GM13977 (cell line): ENCODE measurements at regions not wholly inside any gene's neighbourhood (a gene's known extent, or its start where the extent isn't known, plus 50 kb on each side); places are given as distances from the start of the nearest gene placed in this dataset.
A peak's percentile ranks its signal among the peaks of the same experiment; 100 is the strongest.

Source experiments
- DNase-seq: peaks from one replicate; pipeline ENCODE4 v3.0.0; 2012; ENCODE audit warnings: low spot score
- CTCF ChIP-seq: IDR thresholded peaks from 2 replicates; pipeline ENCODE4 v1.5.1; 2012; ENCODE audit warnings: mild to moderate bottlenecking, control low read depth; ENCODE audit not compliant: insufficient read depth; ENCODE audit errors: extremely low read depth, missing control alignments
- in situ Hi-C: fragments of 300-500 bp; cut with MboI; formaldehyde crosslinking; loops from one replicate; pipeline ENCODE4 v1.12.0; 2022; ENCODE audit warnings: low sequenced_read_pairs, low pct_unique_long_range_greater_than_20kb, mixed read lengths, inconsistent platforms; ENCODE audit not compliant: unreplicated experiment

- DNase-seq, result peak; percentile 15
- no peak for TF ChIP-seq CTCF
- in situ Hi-C loops, result no loop called here
Observed at GRCh38 chr3:186476044-186476468, 68.1 kb downstream of the CRYGS start.

GRCh38 chr3:186473166-186473565 is 71.0 kb downstream of the CRYGS start:
- TF ChIP-seq CTCF, result no peak
- DNase-seq, result no peak
- in situ Hi-C loops, result no loop called here

DNA sequence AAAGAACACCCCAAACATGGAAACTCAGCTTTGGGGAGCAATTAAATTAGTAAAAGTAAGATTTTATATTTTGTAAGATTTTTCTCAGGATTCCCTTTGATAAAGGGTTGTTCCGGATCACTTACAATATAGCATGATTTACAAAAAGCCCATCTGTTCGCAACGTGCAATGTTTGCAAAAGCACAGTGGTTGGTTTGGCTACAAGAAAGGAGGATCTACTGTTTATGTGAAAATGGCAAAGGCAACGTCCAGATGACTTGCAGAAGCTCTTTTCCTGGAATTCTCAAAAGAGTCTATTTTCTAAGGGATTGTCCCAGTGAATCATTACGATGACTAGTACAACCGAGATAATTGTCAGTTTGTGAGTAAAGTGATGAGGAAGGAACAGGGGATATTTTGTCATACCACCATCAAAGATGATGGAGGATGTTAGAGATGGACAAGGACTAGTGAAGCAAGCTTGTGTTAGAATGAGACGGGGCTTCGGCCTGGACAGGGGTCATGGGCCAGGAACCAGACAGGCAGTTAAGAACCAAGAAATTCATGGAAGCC is 71.6 kb downstream of the CRYGS start:
- no peak for DNase-seq
- no peak for TF ChIP-seq CTCF
- in situ Hi-C loops, result no loop called here

DNA sequence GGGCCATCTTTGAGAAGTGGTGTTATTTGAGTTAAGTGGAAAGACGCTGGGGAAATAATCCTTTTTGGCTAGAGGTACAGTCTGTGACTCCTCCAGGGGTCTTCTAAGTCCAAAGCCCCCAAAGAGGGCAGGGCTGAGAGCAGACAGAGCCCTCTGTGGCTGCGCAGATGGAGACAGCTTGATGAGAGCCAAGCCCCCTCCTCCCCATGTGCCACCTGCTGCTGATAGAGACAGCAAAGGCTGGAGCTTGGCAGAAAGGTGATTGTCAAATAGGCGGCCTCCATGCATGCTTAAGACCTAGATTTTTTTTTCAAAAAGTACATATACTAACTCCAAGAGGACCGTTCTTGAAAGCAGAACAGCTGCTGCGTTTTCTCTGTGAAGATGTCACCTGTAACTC is 72.4 kb downstream of the CRYGS start:
- TF ChIP-seq CTCF, result no peak
- in situ Hi-C loops, result no loop called here
- no peak for DNase-seq

GRCh38 chr3:186469525-186469924 is 74.7 kb downstream of the CRYGS start:
- in situ Hi-C loops, result no loop called here
- no peak for DNase-seq
- no peak for TF ChIP-seq CTCF

DNA sequence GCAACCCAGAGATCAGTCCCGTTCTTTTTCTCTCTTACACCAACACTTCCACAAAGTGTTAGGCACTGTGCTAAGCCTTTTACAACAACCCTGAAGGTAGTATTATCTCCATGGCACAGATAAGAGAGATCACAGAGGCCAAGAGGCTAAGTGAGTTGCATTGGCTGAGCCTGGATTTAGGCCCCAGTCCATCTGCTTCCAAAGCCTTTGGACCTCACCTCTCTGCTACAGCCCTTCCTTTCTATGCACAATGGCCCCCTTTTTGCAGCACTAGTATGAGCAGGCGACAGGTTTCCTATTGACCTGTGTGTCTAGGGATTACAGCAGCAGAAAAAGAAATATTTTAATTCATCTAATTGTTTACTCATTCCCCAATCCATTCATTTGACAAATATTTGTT is 76.2 kb downstream of the CRYGS start:
- TF ChIP-seq CTCF, result no peak
- DNase-seq, result no peak
- in situ Hi-C loops, result no loop called here

DNA sequence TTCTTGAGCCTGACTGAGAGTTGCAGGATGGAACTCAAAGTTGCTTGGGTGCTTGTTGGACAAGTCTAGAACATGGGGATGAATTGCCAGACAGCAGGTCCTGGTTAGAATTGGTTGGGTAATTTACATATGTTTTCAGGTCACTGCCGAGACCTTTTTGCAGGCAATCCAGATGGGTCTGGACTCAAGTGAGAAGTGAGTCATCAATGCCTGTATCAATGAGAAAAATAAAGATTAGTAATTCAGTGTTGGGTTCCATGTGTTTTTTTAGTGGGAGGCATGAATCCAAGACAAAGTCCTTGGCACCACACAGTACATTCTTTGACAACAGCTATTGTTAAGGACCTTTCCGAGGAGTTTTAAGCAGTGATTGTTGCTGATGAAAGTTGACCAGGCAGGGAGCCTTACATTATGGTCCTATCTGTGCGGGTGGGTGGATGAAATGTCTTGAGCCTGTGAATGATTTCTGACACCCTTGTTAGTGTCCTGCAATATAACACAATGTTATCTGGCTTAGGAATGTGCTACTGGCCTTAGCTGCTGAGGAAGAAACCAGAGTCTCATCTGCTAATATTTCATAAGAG is 77.7 kb downstream of the CRYGS start:
- no peak for DNase-seq
- no peak for TF ChIP-seq CTCF

More for the DNA sequence above, 77.7 kb downstream of the CRYGS start:
- in situ Hi-C loops, result no loop called here
